ENCODE measurements at regions not wholly inside any gene's neighbourhood (a gene's known extent, or its start where the extent isn't known, plus 50 kb on each side); places are given as distances from the start of the nearest gene placed in this dataset.

GRCh38 chr13:67763384-67763783 is 533.2 kb upstream of the PCDH9 start:
- Histone ChIP-seq H3K4me1 (ENCODE audit: low read length) (no peaks in the 10 kb centered on the region), H3K9ac (ENCODE audit: low read length) (no peak overlapping the region), H4K20me1 (ENCODE audit: insufficient read depth, low read length) (no peaks in the 10 kb centered on the region), H3K27me3 (replicated peaks; ENCODE audit: insufficient read depth, low read length) (no peaks in the 10 kb centered on the region), H2AFZ (ENCODE audit: low read length) (no peak overlapping the region), H3K36me3 (replicated peaks; ENCODE audit: insufficient read depth, low read length) (no peaks in the 10 kb centered on the region), H3K27ac (ENCODE audit: low read length) (no peak overlapping the region), H3K79me2 (ENCODE audit: low read length) (no peaks in the 10 kb centered on the region), H3K9me2 (replicated peaks; ENCODE audit: insufficient read depth, low read length) (no peaks in the 10 kb centered on the region), H3K4me2 (ENCODE audit: low read depth, low read length) (no peak overlapping the region), H3K9me3 (replicated peaks; ENCODE audit: insufficient read depth, low read length) (no peaks in the 10 kb centered on the region), H3F3A (ENCODE audit: insufficient read depth, low read length) (no peaks in the 10 kb centered on the region), H3K4me3 (ENCODE audit: low read length) (no peak overlapping the region)
- TF ChIP-seq CTCF (IDR thresholded peaks at IDR 0.05; ENCODE audit: low read length) (no peak), EZH2 (optimal IDR thresholded peaks at IDR 0.05; ENCODE audit: low read depth, low read length) (no peak), EZH2phosphoT487 (IDR thresholded peaks at IDR 0.05; ENCODE audit: low read length) (no peak)
- no peak for DNase-seq

- H3K4me3 ChIP-seq (ENCODE audit: low read length) = no peak overlapping the region
- no peaks in the 10 kb centered on the region for H3K79me2 ChIP-seq (ENCODE audit: low read length)
- H3F3A ChIP-seq (ENCODE audit: insufficient read depth, low read length) = no peaks in the 10 kb centered on the region
- H3K9me2 ChIP-seq (replicated peaks; ENCODE audit: insufficient read depth, low read length) = no peaks in the 10 kb centered on the region
- no peaks in the 10 kb centered on the region for H3K27me3 ChIP-seq (replicated peaks; ENCODE audit: insufficient read depth, low read length)
- no peak overlapping the region for H3K9ac ChIP-seq (ENCODE audit: low read length)
- no peaks in the 10 kb centered on the region for H3K4me1 ChIP-seq (ENCODE audit: low read length)
- no peaks in the 10 kb centered on the region for H4K20me1 ChIP-seq (ENCODE audit: insufficient read depth, low read length)
- H3K27ac ChIP-seq (ENCODE audit: low read length) = no peak overlapping the region
- no peak overlapping the region for H3K4me2 ChIP-seq (ENCODE audit: low read depth, low read length)
- no peak for DNase-seq
- no peak for TF ChIP-seq EZH2phosphoT487 (IDR thresholded peaks at IDR 0.05; ENCODE audit: low read length)
- H3K36me3 ChIP-seq (replicated peaks; ENCODE audit: insufficient read depth, low read length) = no peaks in the 10 kb centered on the region
- no peak overlapping the region for H2AFZ ChIP-seq (ENCODE audit: low read length)
- H3K9me3 ChIP-seq (replicated peaks; ENCODE audit: insufficient read depth, low read length) = no peaks in the 10 kb centered on the region
These were observed 528.8 kb upstream of the PCDH9 start for GRCh38 chr13:67758975-67759374.

GRCh38 chr13:67754012-67754411 is 523.9 kb upstream of the PCDH9 start:
- no peaks in the 10 kb centered on the region for H3K79me2 ChIP-seq (ENCODE audit: low read length)
- no peaks in the 10 kb centered on the region for H3F3A ChIP-seq (ENCODE audit: insufficient read depth, low read length)
- no peaks in the 10 kb centered on the region for H3K4me1 ChIP-seq (ENCODE audit: low read length)
- H3K9ac ChIP-seq (ENCODE audit: low read length) = no peak overlapping the region
- H3K36me3 ChIP-seq (replicated peaks; ENCODE audit: insufficient read depth, low read length) = no peaks in the 10 kb centered on the region
- H3K4me2 ChIP-seq (ENCODE audit: low read depth, low read length) = no peak overlapping the region
- no peak for DNase-seq
- H2AFZ ChIP-seq (ENCODE audit: low read length) = no peak overlapping the region
- H4K20me1 ChIP-seq (ENCODE audit: insufficient read depth, low read length) = no peaks in the 10 kb centered on the region
- H3K4me3 ChIP-seq (ENCODE audit: low read length) = no peak overlapping the region
- no peaks in the 10 kb centered on the region for H3K27me3 ChIP-seq (replicated peaks; ENCODE audit: insufficient read depth, low read length)
- no peak overlapping the region for H3K27ac ChIP-seq (ENCODE audit: low read length)
- no peaks in the 10 kb centered on the region for H3K9me2 ChIP-seq (replicated peaks; ENCODE audit: insufficient read depth, low read length)
- no peak for TF ChIP-seq EZH2phosphoT487 (IDR thresholded peaks at IDR 0.05; ENCODE audit: low read length)
- no peak for TF ChIP-seq CTCF (IDR thresholded peaks at IDR 0.05; ENCODE audit: low read length)
- no peak for TF ChIP-seq EZH2 (optimal IDR thresholded peaks at IDR 0.05; ENCODE audit: low read depth, low read length)
- H3K9me3 ChIP-seq (replicated peaks; ENCODE audit: insufficient read depth, low read length) = no peaks in the 10 kb centered on the region

GRCh38 chr13:67752759-67753158 is 522.6 kb upstream of the PCDH9 start:
- TF ChIP-seq CTCF (IDR thresholded peaks at IDR 0.05; ENCODE audit: low read length) (no peak), EZH2phosphoT487 (IDR thresholded peaks at IDR 0.05; ENCODE audit: low read length) (no peak), EZH2 (optimal IDR thresholded peaks at IDR 0.05; ENCODE audit: low read depth, low read length) (no peak)
- H3K4me1 ChIP-seq (ENCODE audit: low read length) = no peaks in the 10 kb centered on the region
- H2AFZ ChIP-seq (ENCODE audit: low read length) = no peak overlapping the region
- H3K9me3 ChIP-seq (replicated peaks; ENCODE audit: insufficient read depth, low read length) = no peaks in the 10 kb centered on the region
- H3K4me2 ChIP-seq (ENCODE audit: low read depth, low read length) = no peak overlapping the region
- H4K20me1 ChIP-seq (ENCODE audit: insufficient read depth, low read length) = no peaks in the 10 kb centered on the region
- no peaks in the 10 kb centered on the region for H3K36me3 ChIP-seq (replicated peaks; ENCODE audit: insufficient read depth, low read length)
- no peak overlapping the region for H3K9ac ChIP-seq (ENCODE audit: low read length)
- DNase-seq = no peak
- H3K79me2 ChIP-seq (ENCODE audit: low read length) = no peaks in the 10 kb centered on the region
- no peaks in the 10 kb centered on the region for H3K9me2 ChIP-seq (replicated peaks; ENCODE audit: insufficient read depth, low read length)
- no peak overlapping the region for H3K4me3 ChIP-seq (ENCODE audit: low read length)
- no peaks in the 10 kb centered on the region for H3F3A ChIP-seq (ENCODE audit: insufficient read depth, low read length)
- no peak overlapping the region for H3K27ac ChIP-seq (ENCODE audit: low read length)
- H3K27me3 ChIP-seq (replicated peaks; ENCODE audit: insufficient read depth, low read length) = no peaks in the 10 kb centered on the region
